CD14-positive monocyte (primary cell): ENCODE measurements at regions not wholly inside any gene's neighbourhood (a gene's known extent, or its start where the extent isn't known, plus 50 kb on each side); places are given as distances from the start of the nearest gene placed in this dataset.

Source experiments
- DNase-seq, 3 donors: peaks; one replicate each; pipeline ENCODE4 v3.0.0-alpha.2; 2011 to 2022
- H2AFZ ChIP-seq: 2 replicates; pipeline ENCODE4 v1.6.0; 2012; ENCODE audit warnings: mild to moderate bottlenecking, low read depth, low read length, inconsistent platforms; ENCODE audit not compliant: insufficient read depth, poor library complexity, severe bottlenecking
- H3K27ac ChIP-seq, 2 donors: 1 replicate in 1 of 2; 2 replicates in 1 of 2; pipeline ENCODE4 v1.5.1; 2012 to 2013; ENCODE audit warnings: low read length in 2 of 2, control low read depth in 1 of 2, inconsistent platforms in 1 of 2, low read depth in 1 of 2, mild to moderate bottlenecking in 1 of 2
- H3K27me3 ChIP-seq, 2 donors: one replicate each; pipeline versions ENCODE4 v1.6.0 to v1.6.1; 2011 to 2013; ENCODE audit warnings: low read length in 2 of 2; ENCODE audit not compliant: control insufficient read depth in 2 of 2, insufficient read depth in 2 of 2
- H3K36me3 ChIP-seq, 2 donors: replicated peaks in 1 of 2; 1 replicate in 1 of 2; 2 replicates in 1 of 2; pipeline versions ENCODE4 v1.5.1 to v1.6.1; 2012 to 2013; ENCODE audit warnings: low read length in 2 of 2, control low read depth in 1 of 2, inconsistent platforms in 1 of 2, mild to moderate bottlenecking in 1 of 2; ENCODE audit not compliant: insufficient read depth in 2 of 2, control insufficient read depth in 1 of 2
- H3K4me1 ChIP-seq, 2 donors: 1 replicate in 1 of 2; 2 replicates in 1 of 2; pipeline versions ENCODE4 v1.5.1 to v1.6.1; 2012 to 2013; ENCODE audit warnings: low read length in 2 of 2, control low read depth in 1 of 2, inconsistent platforms in 1 of 2, mild to moderate bottlenecking in 1 of 2, moderate library complexity in 1 of 2; ENCODE audit not compliant: insufficient read depth in 2 of 2, control insufficient read depth in 1 of 2
- H3K4me2 ChIP-seq: replicated peaks from 2 replicates; pipeline ENCODE3; 2012; ENCODE audit warnings: low read length, moderate library complexity, mild to moderate bottlenecking; ENCODE audit not compliant: poor library complexity, severe bottlenecking; ENCODE audit errors: extremely low read depth
- H3K4me3 ChIP-seq, 3 experiments: fragments of 200-600 bp in 1 of 3; sonication (generic) in 1 of 3; replicated peaks in 1 of 3; 1 replicate in 2 of 3; 2 replicates in 1 of 3; pipeline ENCODE4 v1.5.1; 2011 to 2013; ENCODE audit warnings: low read length in 3 of 3, mild to moderate bottlenecking in 3 of 3, control low read depth in 2 of 3, low read depth in 2 of 3, inconsistent platforms in 1 of 3, moderate library complexity in 1 of 3
- H3K79me2 ChIP-seq: 2 replicates; pipeline ENCODE4 v1.6.0; 2012; ENCODE audit warnings: mild to moderate bottlenecking, control low read depth, inconsistent platforms, low read length, moderate library complexity; ENCODE audit not compliant: insufficient read depth
- H3K9ac ChIP-seq: 2 replicates; pipeline ENCODE4 v1.6.0; 2017; ENCODE audit warnings: low read length, mild to moderate bottlenecking; ENCODE audit not compliant: insufficient read depth, poor library complexity, severe bottlenecking
- H3K9me3 ChIP-seq, 2 donors: replicated peaks in 1 of 2; 1 replicate in 1 of 2; 2 replicates in 1 of 2; pipeline versions ENCODE4 v1.5.1 to v1.6.1; 2012 to 2013; ENCODE audit warnings: low read length in 2 of 2, control low read depth in 1 of 2; ENCODE audit not compliant: control insufficient read depth in 1 of 2, insufficient read depth in 1 of 2
- H4K20me1 ChIP-seq: 2 replicates; pipeline ENCODE4 v1.6.0; 2012; ENCODE audit warnings: mild to moderate bottlenecking, low read length, control low read depth, moderate library complexity; ENCODE audit not compliant: insufficient read depth
- H3K27ac Mint-ChIP-seq, 7 donors: one replicate each; pipeline ENCODE4 v1.8.0; 2020; ENCODE audit warnings: mild to moderate bottlenecking in 7 of 7, mixed read lengths in 7 of 7, moderate library complexity in 6 of 7, inconsistent platforms in 2 of 7
- H3K27me3 Mint-ChIP-seq, 3 donors: one replicate each; pipeline ENCODE4 v1.8.0; 2021 to 2022; ENCODE audit warnings: low read depth in 3 of 3, mild to moderate bottlenecking in 3 of 3, mixed read lengths in 3 of 3, moderate library complexity in 3 of 3, inconsistent platforms in 1 of 3
- H3K36me3 Mint-ChIP-seq, 2 donors: one replicate each; pipeline ENCODE4 v1.8.0; 2020; ENCODE audit warnings: mixed read lengths in 2 of 2, inconsistent platforms in 1 of 2, mild to moderate bottlenecking in 1 of 2
- H3K4me1 Mint-ChIP-seq: one replicate; pipeline ENCODE4 v1.8.0; 2020; ENCODE audit warnings: mild to moderate bottlenecking, mixed read lengths
- H3K4me3 Mint-ChIP-seq, 2 donors: one replicate each; pipeline ENCODE4 v1.8.0; 2020; ENCODE audit warnings: mild to moderate bottlenecking in 2 of 2, mixed read lengths in 2 of 2, moderate library complexity in 1 of 2
- H3K9me3 Mint-ChIP-seq, 7 donors: one replicate each; pipeline ENCODE4 v1.8.0; 2020 to 2022; ENCODE audit warnings: mixed read lengths in 7 of 7, mild to moderate bottlenecking in 6 of 7, moderate library complexity in 6 of 7, inconsistent platforms in 2 of 7
- WGBS: methylation state at CpG from one replicate; pipeline ENCODE4 v1.1.5; 2013; ENCODE audit warnings: missing lambda C conversion rate; ENCODE audit not compliant: insufficient coverage; 5-methylcytosine and 5-hydroxymethylcytosine counted together
- intact Hi-C, 2 donors: fragments of 100-400 bp; cut with micrococcal nuclease; formaldehyde crosslinking; loops; one replicate each; pipeline versions ENCODE4 v1.15.0 to v1.15.1; 2023
- TF ChIP-seq, protein P1 (sequence below): fragments of 200-600 bp; IDR thresholded peaks from one replicate; pipeline ENCODE4 v1.8.0; 2022; ENCODE audit warnings: antibody characterized with exemption, mild to moderate bottlenecking

DNA sequence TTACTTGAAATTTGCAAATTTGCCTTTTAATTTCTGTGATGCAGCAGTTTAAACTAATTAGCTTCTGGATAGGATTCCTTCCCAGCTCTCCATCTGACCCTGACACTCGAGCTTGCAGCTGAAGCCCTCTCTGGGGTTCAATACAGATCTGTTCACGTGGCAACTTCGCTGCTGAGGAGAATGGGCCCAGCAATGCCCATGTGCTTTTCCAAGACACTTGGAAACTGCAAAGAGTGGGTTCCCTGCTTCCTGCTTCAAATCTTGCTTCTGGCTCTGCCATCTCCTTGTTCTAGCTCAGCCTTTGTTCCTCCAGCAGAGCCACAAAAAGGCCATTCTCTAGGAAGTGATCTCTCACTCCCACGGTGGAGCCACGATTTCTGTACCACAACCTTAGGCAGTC lies 50.0 kb upstream of the IRX6 start:
- no peaks in the 10 kb centered on the region for H3K79me2 ChIP-seq
- 85% methylated on average over 5 of the region's 5 CpGs for WGBS

More for the DNA sequence above, 50.0 kb upstream of the IRX6 start:
- Histone ChIP-seq H3K4me1 (no peaks in the 10 kb centered on the region), H3K36me3 (no peaks in the 10 kb centered on the region), H4K20me1 (no peaks in the 10 kb centered on the region), H3K9ac (no peak overlapping the region), H3K27ac (no peak overlapping the region), H3K4me2 (no peak overlapping the region), H3K27me3 (no peaks in the 10 kb centered on the region), H2AFZ (no peak overlapping the region), H3K9me3 (no peaks in the 10 kb centered on the region), H3K4me3 (no peak overlapping the region)
- no peak for DNase-seq
- TF ChIP-seq, protein P1, sequence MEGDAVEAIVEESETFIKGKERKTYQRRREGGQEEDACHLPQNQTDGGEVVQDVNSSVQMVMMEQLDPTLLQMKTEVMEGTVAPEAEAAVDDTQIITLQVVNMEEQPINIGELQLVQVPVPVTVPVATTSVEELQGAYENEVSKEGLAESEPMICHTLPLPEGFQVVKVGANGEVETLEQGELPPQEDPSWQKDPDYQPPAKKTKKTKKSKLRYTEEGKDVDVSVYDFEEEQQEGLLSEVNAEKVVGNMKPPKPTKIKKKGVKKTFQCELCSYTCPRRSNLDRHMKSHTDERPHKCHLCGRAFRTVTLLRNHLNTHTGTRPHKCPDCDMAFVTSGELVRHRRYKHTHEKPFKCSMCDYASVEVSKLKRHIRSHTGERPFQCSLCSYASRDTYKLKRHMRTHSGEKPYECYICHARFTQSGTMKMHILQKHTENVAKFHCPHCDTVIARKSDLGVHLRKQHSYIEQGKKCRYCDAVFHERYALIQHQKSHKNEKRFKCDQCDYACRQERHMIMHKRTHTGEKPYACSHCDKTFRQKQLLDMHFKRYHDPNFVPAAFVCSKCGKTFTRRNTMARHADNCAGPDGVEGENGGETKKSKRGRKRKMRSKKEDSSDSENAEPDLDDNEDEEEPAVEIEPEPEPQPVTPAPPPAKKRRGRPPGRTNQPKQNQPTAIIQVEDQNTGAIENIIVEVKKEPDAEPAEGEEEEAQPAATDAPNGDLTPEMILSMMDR, result no peak
- Mint-ChIP-seq H3K4me1 (no peaks in the 10 kb centered on the region), H3K36me3 (no peaks in the 10 kb centered on the region), H3K9me3 (no peaks in the 10 kb centered on the region), H3K27me3 (peaks cover 1 to 3% (median 3%) of the 10 kb centered on the region in 3 donors), H3K4me3 (no peak overlapping the region), H3K27ac (no peak overlapping the region)
- intact Hi-C loops, result no loop called here
